Hematopoietic multipotent progenitor cell treated with erythropoietin and hydrocortisone succinate and interleukin-3 and kit ligand, for 15 days (in vitro differentiated cells): ENCODE measurements at regions not wholly inside any gene's neighbourhood (a gene's known extent, or its start where the extent isn't known, plus 50 kb on each side); places are given as distances from the start of the nearest gene placed in this dataset.

ENCODE experiments used
- DNase-seq: peaks from one replicate; pipeline ENCODE4 v3.0.0-alpha.2; 2015; ENCODE audit warnings: low spot score

DNA sequence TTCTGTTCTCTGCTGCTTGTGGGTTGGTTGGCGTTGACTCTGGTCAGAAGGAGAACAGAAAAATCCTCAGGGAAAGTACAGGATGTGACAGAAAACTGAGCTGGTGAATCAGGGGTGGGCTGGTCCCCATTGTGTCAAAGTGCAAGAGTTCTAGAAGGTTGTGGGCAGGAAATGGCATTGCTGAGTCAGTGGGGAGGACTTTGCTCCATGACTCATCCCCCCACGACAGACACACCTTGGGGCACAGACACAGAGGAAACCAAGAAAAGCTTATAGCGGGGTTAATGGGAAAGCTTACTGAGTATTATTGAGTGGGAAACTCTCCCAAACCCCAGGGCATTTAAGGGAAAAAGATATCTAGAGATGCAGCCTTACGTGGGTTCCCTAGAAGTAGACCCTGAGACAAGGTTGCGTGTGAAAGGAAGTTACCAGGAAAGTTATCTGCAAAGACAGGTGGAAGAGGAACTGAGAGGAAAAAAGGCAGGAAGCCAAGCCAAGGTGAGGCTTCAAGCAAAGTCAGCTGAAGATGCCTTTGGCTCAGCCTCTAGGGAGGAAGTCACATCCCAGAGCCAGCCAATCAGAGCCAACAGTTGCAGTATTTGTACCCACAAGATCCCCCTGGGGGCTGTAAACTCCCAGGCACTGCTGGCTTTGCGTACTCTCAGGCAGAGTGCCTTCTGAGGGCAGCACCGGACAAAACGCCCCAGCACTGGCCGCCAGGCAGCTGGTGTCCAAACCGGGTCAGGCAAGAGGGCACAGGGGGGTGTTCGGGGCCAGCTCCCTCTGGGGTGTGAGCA lies 86.4 kb downstream of the FOXL1 start:
- no peak for DNase-seq

DNA sequence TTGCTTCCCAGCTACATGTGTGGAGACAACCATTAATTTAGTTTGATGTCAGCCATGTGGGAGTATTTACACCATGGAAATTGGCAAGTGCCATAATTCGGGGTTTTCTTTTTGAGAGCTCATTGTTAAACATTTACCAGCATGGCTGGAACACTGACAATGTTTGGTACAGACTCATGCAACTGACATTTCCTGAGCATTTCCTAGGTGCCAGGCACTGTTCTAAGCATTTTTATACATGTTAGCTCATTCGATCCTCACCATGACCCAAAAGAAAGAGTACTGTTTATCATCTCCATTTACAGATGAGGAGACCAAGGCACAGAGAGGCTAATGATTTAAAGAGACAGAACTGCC lies 86.9 kb downstream of the FOXL1 start:
- DNase-seq: no peak

DNA sequence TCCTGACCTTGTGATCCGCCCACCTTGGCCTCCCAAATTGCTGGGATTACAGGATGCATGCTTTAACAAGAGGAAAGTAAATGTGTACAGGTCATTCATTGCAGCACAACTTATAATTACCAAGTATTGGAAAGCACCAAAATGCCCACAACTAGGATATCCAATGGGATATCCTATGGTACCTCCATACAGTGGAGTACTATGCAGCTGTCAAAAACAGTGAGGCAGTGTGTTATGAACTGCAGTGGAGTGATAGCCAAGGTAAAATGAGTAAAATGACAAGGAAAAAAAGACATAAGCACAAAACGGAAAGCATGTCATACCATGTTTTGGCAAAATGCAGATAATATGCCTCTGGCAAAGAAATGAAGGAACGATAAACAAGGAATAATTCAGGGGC lies 87.6 kb downstream of the FOXL1 start:
- DNase-seq: no peak

DNA sequence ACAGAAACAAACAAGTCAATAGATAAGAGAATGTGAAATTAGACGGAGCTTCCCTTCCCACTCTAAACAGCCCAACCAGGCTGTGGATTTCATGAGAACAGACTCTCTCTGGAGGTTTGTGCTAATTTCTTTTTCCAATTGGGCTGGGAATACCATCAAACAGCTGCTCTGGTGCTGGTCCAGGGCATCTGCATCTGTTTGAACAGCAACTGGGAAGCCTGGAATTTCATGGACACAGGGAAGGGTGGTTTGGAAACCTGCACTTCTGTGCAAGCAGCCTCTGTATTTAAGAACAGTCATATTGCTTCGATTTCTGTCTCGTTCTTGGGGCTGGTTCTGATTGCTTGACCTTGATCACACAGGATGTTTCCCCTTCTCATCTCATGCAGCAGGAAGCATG lies 88.7 kb downstream of the FOXL1 start:
- no peak for DNase-seq

DNA sequence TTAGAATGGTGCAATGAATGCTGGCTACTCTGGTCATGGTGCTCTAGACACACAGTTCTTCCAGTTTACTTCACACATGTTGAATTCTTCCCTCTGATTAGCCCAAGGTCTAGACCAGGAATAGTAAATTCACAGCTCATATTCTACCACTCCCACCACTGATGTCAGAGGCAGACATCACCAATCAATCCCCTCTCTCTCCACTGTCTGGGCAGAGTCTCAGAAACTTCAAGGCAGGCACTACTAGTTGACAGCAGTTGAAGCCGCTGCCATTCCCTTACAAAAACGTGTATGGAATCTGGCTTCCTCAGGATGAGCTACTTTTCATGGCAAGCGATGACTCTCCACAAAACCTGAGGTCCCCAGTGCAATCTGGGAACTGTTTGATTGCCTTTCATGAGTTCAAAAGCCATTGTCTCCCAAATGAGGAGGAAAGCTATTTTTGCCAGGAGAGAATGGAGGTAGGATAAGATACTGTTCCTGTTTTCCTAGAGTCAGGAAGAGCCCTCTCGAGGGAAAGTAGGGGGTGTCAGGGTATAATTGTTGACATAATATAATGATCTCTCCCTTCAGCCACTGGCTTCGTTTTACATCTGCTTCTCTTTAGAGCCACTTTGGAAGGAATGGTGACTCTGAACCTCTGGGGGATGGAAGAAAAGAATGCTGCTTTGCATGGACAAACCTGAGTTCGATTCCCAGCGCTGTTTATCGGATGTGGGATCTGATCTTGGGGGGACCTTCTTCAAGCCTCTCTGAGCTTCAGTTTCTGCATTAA lies 90.0 kb downstream of the FOXL1 start:
- DNase-seq: no peak

DNA sequence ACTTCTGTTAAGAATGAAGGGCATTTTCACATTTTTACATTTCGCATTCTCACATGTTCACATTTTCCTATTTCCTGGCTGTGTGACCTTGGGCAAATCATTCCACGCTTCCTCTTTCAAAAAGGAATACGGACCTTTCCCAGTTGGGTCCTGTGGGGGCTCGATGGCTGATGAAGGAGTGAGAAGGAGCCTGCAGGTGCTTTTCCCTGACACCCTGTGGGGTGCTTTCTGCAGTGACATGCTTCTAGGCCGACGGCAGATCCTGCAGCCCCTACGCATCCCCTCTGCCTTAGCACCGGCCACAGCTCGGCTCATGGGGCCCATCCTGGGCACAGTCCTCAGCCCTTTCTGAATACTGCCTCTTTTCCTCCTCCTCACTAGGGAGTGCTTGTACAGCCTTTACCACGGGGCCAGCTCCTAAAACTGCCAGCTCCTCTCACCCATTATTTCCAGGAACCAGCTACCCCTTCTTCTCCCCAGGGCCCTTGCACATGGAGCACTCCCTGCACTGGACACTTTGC lies 91.0 kb downstream of the FOXL1 start:
- no peak for DNase-seq

DNA sequence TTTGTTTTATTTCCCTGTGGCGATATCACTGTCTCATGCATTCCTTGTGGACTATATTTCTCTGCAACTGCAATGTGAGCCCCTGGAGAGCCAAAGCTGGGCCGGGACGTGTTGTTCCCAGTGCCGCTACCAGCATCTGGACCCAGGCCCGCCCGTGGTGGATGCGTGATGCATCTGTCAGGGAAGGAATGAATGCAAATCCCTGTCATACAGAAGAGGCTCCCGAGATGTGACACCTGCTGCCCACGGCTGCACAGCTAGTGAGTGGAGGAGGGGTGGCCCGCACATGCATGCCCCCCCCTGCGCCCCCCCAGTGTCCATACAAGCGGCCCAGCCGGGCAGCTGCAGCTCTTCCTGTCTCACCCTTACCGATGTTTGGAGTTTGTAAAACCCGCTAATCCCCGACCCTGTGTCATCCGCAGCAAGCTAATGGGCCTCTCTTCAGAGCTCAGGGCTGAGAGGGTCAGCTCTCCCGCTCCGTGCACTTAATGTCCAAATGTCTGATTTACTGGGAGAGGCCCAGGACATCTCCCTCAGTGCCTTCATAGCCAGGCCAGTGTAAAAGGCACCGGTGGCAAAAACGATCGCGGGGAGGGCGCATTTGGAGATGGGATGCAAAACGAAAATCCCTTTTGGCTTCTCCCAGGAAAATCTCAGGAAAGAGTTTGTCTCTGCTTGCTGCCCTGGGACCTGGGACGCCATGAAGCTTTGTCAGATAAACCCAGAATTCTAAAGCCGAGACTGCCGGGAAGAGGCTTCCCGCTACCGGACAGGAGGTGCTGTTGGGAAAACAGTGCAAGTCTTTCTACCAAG lies 91.8 kb downstream of the FOXL1 start:
- no peak for DNase-seq

DNA sequence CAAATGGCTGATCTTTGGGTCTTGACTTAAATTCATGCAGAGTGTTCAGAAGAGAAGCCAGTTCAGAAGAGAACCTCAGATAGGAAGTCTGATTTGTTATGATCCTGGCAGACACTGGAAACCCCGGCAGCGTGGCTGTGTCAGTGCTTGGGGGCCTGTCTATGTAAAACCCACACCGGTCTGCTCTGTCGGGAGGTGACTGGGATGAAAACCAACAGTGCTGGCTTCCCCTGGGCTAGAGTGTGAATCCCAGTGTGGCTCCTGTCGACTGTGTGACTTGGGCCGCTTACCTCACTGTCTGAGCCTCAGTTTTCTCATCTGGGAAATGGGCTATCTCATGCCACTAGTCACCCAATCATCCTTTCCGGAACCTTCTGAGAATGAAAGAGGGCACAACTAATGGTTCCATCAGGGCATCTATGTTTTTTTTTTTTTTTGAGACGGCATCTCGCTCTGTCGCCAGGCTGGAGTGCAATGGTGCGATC lies 92.4 kb downstream of the FOXL1 start:
- DNase-seq: no peak

DNA sequence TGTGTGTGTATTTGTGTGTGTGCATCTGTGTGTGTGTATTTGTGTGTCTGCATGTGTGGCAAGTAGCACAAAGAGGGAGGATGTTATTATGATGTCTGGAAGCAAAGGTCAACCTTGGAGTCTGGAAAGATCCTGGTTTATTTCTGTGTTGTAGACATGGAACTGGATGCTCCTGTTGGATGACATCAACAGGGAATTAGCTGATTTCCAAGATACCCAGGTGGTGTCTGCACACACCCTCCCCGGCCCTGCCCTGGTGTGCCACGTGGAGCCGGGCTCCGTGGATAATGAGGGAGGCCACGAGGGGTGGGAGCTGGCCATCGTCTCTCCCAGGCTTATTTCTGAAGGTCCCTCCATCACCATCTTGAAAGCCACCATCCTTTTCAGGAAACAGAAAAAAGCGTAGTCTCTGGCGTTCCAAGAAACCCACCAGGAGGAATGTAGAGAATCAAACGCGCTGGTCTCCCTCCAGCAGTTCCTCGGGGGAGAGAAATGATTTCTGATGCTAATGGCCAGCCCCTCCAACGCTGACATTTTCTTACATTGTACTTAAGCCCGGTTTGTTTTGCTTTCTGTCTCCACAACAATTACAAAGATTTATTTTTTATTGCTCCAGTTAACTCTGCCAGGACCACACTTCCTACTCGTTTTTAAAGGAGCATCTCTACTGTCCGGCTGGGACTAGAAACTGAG lies 93.3 kb downstream of the FOXL1 start:
- no peak for DNase-seq

DNA sequence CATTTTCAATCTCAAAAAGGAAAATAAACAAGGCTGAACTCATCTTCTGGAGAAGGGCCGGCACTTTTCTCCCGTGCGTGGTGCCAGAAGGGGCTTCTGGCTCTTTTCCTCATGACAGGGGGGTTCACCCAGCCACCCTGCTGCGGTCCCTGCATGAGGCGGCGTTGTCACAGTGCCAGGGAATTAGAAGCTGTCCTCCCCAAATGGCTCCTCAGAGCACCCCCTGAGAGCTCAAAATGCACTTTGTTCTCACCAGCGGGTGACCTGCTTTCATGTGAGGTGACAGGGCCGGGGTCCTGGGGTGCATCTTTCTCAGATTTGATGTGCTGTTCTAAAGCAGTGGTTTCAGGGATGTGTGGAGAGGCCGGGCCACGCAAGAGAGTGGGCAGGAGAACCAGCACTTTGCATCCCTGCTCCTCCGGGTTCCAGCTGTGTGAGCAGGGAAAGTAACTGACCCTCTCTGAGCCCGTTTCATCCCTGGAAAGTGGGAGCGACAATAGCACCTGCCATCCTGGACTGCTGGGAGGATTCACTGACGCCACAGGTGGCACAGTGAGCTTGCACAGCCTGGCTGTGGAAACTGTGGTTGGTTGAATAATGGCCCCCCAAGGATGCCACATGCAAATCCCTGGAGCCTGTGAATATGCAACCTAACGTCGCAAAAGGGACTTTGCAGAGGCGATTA lies 94.0 kb downstream of the FOXL1 start:
- no peak for DNase-seq

DNA sequence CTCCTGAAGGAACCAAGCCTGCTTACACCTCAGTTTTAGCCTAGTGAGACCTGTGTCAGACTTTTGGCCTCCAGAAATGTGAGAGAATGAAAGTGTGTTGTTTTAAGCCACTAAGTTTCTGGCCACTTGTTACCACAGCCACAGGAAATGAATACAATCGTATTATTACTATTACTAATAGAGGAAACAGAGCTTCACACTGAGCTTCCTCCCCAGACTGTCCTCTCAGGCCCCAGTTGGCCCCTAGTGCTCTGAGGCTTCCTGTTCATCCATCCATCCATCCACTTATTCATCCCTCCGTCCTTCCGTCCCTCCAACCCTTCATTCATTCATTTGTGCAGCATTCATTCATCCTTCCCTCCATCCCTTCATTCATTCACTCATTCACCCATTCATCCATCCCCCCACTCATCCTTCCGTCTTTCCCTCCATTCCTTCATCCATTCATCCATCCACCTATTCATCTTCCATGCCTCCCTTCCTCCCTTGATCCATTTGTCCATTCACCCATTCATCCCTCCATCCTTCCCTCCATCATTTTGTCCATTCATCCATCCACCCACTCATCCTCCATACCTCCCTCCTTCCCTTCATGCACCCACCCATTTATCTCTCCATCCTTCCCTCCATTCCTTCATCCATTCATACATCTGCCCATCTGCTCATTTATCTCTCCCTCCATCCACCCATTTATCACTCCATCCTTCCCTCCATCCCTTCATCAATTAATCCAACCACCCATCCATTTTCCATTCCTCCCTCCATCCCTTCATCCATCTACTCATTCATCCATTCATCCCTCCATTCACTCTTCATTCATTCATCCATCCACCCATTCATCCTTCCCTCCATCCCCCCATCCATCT lies 95.0 kb downstream of the FOXL1 start:
- DNase-seq: no peak

DNA sequence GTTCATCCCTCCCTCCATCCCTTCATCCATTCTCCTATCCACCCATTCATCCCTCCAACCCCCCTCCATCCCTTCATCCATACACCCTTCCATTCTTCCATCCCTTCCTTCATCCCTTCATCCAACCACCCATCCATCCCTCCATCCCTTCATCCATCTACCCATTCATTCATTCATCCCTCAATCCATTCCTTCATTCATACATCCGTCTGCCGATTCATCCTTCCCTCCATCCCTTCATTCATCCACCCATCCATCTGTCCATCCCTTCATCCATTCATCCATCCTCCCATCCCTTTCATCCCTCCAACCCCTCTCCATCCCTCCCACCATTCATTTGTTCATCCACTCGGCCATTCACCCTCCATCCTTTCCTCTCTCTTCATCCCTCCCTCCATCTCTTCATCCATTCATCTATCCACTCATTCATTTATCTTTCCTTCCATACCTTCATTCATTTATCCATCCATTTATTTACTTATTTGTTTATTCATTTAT lies 95.7 kb downstream of the FOXL1 start:
- DNase-seq: no peak

DNA sequence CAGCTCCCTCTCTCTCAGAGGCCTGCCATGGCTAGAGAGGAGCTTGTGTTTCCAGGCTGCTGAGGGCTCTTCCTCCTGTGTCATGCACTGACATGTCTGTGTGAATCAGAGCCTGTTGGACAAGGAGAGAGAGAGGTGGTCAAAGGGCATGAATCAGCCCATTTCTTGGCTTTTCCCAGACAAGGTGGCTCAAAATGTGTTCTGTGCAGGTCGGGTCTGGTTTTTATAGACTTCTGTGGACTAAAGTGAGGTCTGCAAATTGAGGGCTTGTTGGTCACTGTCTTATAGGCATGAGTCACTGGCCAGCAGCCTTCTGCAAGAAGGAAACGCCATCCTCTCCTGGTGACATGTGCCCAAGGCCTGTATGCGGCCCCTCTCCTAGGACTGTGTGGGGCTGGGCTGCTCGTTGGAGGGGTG lies 97.9 kb downstream of the FOXL1 start:
- DNase-seq: no peak

DNA sequence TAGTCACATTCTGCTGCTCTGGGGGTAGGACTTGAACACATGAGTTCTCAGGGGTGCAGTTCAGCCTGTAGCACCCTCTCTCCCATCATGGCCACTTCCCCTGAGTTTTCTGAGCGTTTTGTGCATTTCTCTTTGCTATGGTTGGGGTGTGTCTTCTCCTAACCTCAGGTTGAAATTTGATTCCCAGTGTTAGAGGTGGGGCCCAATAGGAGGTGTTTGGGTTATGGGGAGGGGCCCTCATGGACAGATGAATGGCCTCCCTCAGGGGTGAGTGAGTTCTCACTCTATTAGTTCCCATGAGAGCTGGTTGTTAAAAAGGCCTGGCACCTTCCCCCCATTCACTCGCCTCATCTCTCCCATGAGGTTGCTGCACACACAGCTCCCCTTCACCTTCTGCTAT lies 101.1 kb downstream of the FOXL1 start:
- DNase-seq: no peak

DNA sequence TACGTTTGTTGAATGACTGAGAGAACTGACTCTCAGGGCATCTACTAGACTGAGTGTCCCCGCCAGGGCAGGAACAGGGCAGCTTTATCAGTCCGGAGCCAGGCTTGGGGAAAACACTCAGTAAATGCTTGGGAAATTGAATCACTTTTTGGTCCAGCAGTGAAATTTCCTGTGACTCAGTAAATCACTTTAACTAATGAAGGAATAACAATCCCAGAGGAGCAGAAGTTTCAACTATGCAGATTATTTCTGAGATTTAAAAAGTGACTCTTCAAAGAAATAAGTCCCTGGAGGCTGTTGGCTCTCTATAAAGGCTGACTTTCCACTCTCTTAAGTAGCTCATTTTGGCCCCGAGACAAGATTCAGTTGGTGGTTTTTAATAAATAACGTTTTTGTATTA lies 101.8 kb downstream of the FOXL1 start:
- DNase-seq: no peak

DNA sequence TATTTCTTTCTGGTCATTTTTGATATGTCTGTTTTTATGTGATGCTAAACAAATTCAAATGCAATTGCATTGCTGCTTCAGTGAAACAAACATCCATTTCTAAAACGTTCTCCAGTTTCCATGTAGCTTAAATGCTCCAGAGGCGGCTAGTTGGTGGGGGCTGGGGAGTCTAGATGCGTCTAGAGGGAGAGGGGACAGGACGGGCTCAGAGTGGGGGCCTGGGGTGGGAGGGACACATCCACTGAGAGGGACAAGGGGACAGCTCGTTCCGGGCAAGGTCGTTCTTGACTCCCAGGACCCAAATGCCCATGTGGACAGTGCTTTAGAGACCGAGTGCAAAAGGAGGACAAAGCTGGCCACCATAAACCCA lies 102.3 kb downstream of the FOXL1 start:
- DNase-seq: no peak

DNA sequence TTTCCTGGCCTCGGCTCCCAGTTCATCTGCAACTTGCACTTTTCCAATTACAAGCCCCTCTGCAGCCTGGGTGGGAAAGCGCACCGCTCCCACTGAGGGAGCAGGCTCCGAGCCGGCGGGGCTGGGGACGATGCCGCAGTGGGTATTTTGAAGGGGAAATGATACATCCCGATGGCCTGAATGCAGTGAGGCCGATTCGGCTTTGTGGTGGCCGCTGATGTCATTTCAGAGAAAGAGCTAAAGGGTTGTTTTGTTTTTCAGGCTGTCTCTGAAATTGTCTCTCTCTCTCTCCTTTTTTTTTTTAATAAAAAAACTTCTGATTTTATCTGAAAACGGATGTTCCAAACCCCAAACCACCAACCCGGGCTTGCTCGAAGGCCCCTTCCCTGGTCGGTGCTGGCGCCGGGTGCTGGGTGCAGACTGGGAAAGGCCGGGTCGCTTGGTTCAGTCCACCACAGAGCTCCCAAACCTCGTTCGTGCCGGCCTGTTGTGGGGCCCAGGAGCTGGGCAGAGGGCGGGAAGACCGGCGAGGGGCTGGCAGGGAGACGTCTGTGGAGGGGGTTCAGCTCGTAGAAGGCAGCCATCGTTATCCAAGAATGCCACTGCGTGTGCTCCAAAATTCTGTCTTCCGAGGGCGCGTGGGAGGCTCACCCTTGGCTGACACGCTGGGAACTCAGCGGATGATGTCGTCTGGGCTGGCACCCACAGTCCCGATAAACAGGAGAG lies 102.8 kb downstream of the FOXL1 start:
- no peak for DNase-seq

DNA sequence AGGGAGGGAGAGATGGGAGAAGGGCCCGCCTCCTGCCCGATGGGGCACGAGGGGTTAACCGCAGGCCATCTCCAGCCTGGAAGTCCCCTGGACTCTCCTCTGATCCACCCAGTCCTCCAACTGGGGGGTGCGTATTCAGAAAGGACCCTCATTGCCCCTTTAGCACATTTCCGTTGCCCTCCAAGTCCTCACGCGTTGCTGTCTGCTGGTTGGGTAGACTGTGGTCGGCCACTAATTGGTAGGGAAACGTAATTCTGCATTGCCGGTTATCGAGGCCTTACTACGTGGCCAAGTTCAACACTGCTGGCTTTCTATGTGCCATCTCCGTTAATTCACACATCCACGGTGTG lies 103.4 kb downstream of the FOXL1 start:
- no peak for DNase-seq

DNA sequence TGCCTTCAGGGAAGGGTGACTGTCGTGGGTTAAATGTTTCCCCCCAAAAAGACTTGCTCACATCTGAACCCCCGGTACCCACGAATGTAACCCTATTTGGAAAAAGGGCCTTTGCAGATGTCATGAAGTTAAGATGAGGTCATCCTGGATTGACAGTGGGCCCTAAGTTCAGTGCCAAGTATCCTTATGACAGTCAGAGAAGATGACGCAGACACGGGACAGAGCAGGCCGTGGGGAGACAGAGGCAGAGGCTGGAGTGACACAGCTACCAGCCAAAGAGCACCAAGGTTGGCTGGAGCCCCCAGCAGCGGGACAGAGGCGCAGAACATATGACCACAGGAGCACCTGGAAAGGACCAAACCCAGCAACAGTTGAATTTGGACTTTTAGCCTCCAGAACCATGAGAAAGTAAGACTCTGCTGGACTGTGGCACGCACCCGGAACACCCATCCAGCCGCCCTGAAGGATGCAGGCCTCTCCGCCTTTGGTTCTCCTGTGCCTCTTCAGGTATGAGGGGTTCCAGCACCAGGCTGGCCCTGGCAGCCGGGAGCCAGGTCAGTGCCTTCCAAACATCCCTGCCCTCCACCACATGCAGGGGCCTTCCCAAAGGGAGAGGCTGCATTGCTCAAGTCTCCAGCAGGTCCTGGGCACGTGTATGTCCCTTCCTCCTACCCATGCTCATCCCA lies 104.0 kb downstream of the FOXL1 start:
- no peak for DNase-seq
